GM10266 (cell line): ENCODE measurements at regions not wholly inside any gene's neighbourhood (a gene's known extent, or its start where the extent isn't known, plus 50 kb on each side); places are given as distances from the start of the nearest gene placed in this dataset.

Experiments
- DNase-seq: peaks from one replicate; pipeline ENCODE4 v3.0.0; 2012; ENCODE audit errors: extremely low spot score
- TF ChIP-seq, protein P1 (sequence below): IDR thresholded peaks from 2 replicates; pipeline ENCODE4 v1.5.1; 2012; ENCODE audit warnings: mild to moderate bottlenecking, low read depth; ENCODE audit not compliant: control insufficient read depth, insufficient read depth; ENCODE audit errors: missing control alignments

DNA sequence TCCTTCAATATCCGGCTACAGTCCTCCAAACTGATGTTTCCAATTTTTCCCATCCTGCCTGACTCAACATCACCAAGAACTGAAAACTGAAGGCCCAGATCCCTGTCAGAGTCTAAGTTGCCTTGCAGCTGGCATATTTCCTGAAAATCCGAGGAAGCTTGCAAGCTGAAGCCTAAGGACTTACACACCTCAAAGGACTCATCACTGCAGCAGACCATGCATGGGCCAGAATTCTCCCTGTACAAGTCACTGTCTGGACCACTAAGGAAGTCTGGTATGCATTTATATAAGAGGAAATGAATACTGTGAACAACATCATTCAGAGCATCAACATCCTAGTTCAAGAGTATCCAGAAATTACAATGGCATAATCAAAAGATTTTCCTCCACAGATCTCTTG, 548.8 kb upstream of the MDFIC2 start:
- TF ChIP-seq, protein P1, sequence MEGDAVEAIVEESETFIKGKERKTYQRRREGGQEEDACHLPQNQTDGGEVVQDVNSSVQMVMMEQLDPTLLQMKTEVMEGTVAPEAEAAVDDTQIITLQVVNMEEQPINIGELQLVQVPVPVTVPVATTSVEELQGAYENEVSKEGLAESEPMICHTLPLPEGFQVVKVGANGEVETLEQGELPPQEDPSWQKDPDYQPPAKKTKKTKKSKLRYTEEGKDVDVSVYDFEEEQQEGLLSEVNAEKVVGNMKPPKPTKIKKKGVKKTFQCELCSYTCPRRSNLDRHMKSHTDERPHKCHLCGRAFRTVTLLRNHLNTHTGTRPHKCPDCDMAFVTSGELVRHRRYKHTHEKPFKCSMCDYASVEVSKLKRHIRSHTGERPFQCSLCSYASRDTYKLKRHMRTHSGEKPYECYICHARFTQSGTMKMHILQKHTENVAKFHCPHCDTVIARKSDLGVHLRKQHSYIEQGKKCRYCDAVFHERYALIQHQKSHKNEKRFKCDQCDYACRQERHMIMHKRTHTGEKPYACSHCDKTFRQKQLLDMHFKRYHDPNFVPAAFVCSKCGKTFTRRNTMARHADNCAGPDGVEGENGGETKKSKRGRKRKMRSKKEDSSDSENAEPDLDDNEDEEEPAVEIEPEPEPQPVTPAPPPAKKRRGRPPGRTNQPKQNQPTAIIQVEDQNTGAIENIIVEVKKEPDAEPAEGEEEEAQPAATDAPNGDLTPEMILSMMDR = no peak
- no peak for DNase-seq

DNA sequence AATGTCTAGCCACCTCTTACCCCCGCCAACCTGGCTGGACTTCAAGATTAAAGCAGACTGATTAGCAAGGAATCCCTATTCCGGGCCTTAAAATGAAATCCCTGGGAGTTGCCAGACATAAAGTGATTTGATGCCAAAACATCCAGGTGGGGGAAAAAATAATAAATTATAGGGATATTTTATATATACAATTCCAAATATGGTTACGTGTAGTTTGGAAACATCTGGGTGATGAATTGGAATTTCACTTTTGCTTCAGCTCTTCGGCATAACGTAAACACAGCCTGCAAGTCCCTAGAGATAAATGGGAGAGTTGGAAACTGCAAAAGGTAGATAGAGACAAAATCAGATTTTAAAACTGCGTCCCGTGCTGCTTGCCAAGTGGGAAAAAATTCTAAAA, 545.5 kb upstream of the MDFIC2 start:
- TF ChIP-seq, protein P1 = no peak
- DNase-seq = no peak

DNA sequence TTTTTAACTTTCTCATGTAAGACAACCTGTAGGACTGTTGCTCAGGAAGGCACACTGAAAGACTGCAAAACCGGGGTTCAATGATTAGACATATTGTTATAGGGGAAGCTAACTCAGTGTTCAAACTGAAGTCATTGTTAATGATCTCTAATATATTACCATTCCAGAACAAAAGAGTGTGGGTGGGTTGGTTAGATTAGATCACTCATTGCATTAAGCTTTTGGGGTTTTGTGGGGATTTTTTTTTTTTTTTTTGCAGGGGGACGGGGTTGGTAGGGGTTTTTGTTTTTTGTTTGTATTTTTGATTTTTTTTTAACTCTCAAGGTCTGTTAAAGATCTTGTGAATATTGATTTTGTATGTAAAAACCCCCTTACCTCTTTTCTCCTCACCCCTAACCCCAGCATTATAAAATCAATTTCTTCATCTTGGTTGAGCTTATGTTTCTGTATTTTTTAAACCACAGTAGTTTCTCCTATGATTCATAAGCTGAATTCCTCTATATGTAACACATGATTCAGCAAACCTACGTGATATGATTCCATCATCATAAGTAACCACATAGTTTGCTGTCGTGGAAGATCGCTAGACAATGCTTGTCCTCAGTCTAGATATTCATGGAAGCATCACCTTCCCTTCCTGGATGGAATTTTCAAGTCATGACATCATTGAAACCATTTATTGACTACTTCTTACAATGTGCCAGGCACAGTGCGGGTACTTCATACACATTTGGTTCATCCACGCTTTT, 544.1 kb upstream of the MDFIC2 start:
- no peak for DNase-seq
- TF ChIP-seq, protein P1 = no peak

DNA sequence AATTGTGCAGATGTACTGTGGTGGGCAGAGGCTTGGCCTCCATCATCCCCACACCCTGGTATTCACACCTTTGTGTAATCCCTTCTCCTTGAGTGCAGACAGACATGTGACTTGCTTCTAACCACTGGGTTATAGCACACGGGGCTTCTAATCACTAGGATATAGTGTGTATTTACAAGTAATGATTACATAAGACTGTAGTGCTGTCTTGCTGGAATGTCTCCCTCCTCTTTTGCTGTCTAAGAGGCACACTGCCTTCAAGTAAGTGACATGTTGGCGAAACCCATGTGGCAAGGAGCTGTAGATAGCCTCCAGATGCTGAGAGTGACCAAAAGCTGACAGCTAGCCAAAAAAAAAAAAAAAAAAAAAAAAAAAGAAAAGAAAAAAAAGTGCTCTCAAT, 542.7 kb upstream of the MDFIC2 start:
- DNase-seq = no peak
- TF ChIP-seq, protein P1 = no peak

DNA sequence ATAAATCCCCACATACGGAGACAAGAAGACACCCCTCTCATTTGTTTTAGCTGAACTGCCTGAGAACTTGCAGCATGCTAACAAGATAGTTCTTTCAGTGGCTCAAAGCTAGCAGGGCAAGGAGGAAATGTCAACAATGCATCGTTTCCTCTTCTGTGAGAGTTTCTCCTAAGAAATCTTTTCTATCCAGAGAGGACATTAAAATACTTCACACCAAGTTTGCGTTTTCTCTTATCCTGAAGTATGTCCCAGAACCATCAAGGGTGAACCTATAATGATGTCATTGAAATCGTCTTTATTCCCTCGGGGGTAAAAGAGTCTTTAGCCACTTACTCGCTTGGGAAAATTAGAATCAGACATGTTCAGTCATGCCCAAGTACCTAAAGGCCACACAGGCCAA, 541.7 kb upstream of the MDFIC2 start:
- TF ChIP-seq, protein P1 = no peak
- no peak for DNase-seq

DNA sequence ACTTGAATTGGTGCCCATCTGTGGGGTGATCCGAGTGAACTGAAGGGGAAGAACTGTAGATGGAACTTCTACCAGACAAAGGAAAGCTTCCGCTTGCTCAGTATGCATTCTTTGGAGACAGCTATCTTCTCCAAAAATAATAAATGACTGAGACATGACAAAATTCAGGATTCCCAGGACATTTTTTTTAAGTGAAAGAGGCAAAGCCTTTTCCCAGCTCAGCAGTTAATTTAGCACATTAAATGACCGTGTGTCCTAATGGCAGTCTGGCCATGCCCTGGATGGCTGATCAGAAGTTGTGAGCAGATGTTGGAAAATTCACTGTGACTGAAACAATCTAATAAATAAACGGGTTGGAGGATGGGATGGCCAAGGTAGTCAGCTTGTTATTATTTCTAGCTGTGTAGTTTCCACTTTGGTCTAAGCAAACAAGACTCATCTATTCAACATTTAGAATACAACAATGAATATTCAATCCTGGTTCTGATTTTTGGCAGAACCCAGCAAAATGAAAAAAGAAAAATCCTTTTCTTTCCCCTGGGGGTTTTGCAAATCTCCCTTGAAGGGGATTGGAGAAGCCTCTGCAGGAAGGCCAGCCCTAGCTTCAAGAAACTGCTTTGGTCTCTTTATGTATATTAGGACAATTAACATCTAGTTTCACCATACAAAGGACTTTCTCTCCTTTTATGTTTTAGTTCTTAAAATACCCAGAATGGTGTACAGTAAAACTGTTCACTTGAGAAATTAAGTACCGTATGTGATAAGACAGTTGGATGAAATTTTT, 540.9 kb upstream of the MDFIC2 start:
- no peak for DNase-seq
- TF ChIP-seq, protein P1 = no peak

DNA sequence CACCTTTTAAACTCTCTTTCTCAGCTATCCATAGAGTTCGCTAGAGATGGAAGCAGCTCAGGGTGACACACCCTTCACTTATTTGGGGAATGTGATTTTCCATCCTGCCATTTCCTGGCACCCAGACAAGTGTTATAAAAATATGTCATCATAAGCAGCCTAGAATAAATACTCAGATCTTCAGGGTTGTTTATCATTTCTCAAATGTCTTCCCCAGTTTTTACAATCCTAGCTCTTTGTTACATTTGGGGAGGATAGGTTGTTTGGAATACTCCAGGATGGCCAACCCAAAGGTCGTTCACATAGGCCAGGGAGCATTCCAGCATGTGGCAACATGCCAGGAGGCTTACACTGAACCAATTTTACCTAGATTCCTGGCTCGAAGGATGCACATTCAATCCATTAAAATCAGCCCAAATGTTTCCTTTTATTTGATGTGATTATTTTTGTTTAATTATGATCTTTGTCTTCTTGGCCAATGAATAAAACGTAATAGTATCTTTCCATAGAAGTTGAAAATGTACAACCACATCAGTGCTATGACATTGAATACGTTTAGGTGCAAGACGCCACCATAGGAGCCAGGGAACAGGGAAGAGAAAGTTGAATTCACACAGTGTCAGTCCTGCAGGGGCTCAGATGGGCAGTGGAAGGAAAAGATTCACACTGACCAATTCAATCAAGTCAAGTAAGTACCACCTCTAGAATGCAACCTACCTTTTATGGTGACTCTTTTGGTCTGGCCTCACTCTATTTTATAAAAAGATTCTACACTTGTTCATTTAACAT, 537.7 kb upstream of the MDFIC2 start:
- no peak for DNase-seq
- TF ChIP-seq, protein P1 = no peak
